ENCODE measurements at regions not wholly inside any gene's neighbourhood (a gene's known extent, or its start where the extent isn't known, plus 50 kb on each side); places are given as distances from the start of the nearest gene placed in this dataset.

DNA sequence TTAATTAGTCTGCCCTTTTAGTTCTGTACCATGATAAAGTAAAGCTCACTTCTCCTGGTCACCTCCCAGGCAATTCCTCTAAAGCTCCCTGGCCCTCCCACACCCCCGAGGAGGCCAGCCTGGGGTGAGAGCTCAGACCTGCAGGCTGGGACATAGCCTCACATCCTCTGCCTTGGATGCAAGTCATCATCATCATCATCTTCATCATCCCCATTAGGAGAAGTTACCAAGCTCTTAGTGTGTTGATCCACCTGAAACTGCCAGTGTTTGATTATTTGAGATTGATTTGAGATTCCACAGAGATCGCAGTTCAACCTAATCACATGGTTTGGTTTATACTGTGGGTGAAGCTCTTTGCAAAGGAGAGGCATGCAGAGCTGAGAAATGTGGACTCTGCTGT, 197.5 kb downstream of the CYLD start:
- TF ChIP-seq, protein P1, sequence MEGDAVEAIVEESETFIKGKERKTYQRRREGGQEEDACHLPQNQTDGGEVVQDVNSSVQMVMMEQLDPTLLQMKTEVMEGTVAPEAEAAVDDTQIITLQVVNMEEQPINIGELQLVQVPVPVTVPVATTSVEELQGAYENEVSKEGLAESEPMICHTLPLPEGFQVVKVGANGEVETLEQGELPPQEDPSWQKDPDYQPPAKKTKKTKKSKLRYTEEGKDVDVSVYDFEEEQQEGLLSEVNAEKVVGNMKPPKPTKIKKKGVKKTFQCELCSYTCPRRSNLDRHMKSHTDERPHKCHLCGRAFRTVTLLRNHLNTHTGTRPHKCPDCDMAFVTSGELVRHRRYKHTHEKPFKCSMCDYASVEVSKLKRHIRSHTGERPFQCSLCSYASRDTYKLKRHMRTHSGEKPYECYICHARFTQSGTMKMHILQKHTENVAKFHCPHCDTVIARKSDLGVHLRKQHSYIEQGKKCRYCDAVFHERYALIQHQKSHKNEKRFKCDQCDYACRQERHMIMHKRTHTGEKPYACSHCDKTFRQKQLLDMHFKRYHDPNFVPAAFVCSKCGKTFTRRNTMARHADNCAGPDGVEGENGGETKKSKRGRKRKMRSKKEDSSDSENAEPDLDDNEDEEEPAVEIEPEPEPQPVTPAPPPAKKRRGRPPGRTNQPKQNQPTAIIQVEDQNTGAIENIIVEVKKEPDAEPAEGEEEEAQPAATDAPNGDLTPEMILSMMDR (IDR thresholded peaks at IDR 0.05): no peak
- no peak for TF ChIP-seq POLR2AphosphoS5 (IDR thresholded peaks at IDR 0.05; ENCODE audit: insufficient read depth in 1 of 2, low read depth in 1 of 2)
